HG02623 (cell line): ENCODE measurements at regions not wholly inside any gene's neighbourhood (a gene's known extent, or its start where the extent isn't known, plus 50 kb on each side); places are given as distances from the start of the nearest gene placed in this dataset.
"Not testable (repeated sequence)": the region's sequence is repeated elsewhere in the genome, so short reads cannot be mapped to it uniquely, and the experiment has no call there.

Experiments used
- ATAC-seq: cut with Tn5 transposase; IDR thresholded peaks from one replicate; pipeline ENCODE4 v1.9.1; 2021; ENCODE audit warnings: moderate library complexity; ENCODE audit not compliant: unreplicated experiment

DNA sequence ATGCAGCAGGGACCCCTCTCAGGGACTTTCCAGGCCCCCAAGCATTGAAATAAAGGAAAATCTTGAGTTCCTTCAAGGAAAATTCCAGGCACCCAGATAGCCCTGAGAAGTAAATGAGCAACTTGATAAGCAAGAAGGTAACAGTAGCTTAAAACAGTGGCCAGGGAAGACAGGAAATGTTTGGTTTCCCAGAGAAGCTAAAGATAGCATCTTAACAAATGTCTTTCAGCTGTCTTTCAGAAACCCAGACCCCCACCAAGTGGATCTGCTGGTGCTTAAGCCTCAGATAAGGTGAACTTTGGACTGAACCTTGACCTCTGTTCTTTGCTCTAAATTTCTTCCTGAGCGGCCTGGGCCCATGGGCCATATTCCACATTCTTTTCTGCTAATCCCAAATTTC is 117.8 kb upstream of the CST7 start:
- ATAC-seq: no peak

DNA sequence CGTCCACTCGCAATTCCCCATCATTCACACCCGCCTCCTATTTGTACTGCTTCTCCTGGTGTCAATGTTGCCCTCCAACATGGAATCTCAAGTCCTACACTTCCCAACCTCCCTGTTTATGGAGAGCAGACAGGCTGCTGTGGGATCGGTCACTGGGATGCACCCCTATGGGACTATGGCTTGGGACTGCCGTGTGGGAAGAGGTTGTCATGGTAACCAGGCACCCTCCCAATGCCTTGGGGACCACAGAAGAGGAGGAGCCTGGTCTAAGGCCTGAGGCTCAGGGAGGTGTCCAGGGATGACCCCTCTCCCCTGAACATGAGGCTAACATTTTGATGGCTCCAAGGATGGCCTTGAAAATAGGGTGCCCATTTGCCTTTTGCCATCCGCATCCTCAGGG is 116.6 kb upstream of the CST7 start:
- ATAC-seq: no peak

DNA sequence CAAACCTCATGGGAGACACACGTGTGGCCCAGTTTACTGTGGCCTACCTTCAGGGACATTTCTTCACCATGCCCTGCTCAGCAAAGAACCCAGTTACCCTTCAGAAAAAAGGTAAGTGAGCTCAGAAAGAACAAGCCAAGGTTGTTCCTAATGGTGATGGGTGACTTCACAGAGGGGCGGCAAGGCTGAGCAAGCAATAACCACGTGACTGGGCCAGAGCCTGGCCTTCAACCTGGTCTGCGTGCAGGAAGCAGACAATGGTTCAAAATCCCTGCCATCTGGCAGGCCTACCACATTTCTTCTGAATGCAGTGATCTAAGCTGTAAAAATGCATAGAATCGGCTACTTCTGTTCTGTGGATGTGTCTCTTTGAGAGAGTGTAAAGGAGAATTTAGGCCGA is 115.5 kb upstream of the CST7 start:
- ATAC-seq: no peak

DNA sequence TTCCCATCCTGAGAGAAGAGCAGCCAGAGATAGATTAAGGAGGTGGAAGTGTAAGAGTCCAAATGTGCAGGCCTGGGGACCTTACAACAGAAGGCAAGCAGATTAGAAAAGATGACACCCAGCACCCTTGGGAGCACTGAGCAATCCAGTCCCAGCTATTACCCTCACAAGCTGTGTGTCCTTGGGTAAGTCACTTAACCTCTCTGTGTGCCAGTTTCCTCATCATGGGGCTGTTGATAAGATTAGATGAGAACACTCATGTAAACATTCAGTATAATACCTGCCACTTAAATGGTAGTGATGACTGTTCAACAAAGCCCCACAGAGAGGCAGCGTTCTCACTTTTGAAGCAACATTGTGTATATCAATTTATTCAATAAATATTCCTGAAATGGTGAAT is 114.8 kb upstream of the CST7 start:
- ATAC-seq: no peak

DNA sequence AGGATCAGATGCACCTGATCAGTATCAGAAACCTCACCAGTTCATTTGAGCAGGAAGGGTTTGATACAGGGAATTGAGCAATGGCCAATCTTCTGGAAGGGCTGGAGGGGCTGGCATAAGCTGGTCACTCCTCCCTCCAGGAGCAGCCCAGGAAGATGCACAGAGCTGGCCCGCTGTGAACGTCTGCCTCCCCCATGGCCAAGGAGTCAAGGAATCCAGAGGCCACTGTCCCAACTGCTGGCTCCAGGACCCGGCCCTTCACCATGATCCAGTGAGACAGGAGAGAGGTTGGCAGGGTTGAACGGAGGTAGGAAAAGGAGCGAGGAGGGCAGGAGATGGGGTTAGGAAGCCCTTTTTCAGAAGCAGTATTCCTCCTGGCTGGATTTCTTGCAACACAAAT is 113.9 kb upstream of the CST7 start:
- ATAC-seq: no peak

DNA sequence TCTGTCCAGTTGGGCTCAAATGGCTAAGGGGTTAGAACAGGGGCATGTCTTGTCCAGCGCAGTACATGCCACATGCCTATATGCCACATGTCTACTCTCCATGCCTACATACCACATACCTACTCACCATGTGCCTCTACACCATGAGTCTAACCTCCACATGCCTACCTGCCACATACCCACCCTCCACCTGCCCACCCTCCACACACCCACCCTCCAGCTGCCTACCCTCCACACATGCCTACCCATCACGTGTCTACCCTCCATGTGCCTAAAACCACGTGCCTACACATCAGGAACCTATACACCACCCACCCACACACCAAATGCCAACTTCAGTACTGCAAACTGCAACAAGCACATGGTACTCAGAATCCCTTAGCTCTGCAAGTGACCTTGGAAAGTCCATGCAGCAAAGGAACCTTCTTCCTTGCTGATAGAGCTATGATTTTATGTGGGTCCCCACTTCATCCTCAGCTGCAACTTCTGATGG is 113.0 kb upstream of the CST7 start:
- no peak for ATAC-seq

DNA sequence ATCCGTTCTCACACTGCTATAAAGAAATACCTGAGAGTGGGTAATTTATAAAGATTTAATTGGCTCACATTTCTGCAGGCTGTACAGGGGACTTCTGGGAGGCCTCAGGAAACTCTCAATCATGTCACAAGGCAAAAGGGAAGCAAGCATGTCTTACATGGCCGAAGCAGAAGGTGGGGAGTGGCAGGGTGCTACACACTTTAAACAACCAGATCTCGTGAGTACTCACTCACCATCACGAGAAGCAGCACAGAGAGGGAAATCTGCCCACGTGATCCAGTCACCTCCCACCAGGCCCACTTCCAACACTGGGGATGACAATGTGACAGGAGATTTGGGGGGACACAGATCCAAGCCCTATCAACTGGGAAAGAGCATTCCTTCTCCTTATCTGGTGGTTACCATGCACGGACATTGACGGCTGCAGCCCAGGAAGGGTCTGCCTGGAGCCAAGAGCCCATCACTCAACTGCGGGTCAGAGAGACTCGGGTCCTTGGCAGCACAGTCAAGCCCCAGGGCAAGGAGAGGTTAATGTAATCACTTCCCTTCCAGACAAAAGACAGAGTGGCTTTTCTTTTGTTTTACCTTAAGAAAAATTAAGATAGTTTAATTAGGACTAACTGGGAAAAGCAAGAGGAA is 112.3 kb upstream of the CST7 start:
- no peak for ATAC-seq

DNA sequence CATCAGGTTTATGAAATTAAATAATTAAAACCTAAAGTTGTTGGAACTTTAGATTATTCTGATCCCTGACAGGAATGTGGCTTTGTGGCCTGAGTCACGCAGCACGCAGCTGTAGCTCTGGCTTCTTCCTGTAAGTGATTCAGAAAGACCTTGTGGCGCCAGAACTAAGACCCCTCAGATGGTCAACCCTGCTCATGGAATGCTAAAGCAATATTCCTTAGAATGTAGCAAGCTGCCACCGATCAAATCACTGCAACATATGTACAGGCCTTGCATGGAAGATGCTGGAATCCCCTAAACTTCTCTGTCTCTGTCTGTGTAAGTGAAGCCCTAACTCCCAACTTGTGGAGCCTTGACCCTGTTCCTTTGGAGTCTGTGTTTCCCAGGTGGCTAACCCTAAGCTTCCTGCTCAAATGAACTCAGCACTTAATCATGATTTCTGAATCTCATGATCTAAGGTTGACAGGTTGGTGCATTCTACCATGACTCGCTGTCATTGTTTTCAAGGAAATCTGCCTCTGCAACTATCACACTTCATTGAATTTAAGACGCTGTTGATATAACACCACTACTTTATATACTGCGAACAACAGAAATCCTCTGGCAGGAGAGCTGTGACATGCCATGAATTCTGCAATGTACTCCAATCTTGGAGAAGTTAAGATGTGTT is 111.2 kb upstream of the CST7 start:
- no peak for ATAC-seq

DNA sequence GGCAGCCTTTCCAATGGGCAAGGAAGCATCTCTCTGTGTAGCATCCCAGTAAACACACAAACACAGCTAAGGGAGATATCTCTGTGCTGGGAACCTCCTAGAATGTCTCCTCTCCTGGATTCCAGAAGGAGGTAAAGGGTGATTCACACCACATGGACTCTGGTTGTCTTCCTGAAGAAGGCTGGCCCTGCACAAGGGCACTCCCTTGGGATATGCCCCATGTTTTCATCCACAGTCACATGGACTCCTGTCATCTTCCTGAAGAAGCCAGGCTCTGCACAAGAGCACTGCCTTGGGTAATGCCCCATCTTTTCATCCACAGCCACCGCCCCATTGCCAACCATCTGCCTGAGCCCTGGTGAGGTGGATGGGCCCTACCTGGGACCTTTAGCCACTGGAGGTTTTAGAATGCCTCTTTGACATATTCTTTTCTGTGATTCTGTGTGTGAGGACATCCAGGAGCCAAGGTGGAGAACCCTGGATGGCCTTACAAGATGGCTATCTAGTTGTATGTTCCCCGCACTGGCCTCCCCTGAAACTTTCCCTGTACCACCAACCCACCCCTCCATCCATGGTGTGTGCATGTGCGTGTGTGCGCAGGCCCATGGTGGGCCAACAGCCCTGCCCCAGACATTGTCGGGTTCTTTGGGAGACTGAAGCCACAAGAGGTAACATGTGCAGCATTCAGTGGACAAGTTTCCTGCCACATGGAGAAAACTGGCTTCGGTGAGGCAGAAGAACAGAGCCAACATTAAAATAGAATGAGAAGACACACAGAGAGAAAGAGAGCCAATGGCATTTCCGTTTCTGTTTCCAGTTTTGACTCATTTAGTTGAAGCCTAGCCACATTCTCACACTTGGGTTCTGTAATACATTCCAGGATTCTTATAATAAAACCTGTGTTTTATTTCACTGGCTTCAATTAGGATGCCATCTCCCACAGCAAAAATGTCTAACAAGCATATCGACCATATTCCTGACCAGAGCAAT is 110.2 kb upstream of the CST7 start:
- ATAC-seq: no peak

DNA sequence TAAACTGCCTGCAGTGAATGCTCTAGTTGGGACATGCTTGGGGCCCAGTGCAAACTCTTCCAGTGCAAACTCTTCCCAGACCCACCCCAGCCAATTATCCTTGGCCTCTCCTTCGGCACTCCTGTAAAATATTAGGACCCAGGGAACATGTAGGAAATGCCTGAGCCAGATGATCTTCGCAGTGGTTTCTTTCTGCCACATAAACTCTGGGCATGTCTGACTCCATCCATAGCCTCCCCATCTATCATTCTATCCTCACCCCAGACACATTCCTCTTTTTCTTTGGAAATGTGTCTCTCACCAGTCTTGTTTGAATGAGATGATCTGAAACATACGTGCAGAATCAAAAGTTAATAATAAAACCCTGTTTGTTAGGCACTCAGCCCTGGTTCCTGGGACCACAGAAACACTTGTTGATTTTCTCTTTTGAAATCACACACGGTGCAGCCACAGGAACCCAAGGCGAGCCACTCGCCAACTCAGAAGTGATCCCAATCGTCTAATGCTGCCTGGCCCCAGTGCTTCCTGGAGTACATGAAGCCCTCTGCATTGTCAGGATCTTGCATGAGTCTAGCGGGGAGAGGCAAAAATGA is 108.9 kb upstream of the CST7 start:
- no peak for ATAC-seq

DNA sequence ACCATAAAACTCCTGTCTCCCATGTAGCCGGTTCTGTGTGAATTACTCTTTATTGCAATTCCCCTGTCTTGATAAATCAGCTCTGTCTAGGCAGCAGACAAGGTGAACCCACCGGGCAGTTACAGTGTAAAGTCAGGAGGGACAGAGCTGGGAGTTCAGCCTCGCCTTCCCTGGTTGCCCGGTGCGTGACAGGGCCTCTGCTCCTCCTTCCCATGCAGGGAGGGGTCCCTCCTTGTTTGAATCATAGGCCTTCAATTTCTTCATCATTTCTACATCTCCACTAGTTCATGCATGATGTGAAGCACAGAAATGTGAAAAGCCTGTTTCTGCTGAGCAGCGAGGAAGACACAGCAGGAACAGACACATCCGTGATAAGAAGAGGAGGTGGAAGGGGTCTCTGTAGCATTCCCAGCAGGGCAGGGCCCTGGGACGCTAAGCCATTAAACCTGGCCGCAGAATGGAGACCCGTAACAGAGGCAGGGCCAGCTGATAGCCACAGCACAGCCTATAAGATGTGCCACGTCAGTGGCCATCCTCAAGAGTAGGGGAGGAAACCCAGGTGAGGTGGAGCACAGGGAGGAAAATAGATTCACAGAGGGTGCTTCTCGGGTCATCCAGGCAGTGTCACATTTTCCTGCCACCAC is 106.7 kb upstream of the CST7 start:
- ATAC-seq: no peak

DNA sequence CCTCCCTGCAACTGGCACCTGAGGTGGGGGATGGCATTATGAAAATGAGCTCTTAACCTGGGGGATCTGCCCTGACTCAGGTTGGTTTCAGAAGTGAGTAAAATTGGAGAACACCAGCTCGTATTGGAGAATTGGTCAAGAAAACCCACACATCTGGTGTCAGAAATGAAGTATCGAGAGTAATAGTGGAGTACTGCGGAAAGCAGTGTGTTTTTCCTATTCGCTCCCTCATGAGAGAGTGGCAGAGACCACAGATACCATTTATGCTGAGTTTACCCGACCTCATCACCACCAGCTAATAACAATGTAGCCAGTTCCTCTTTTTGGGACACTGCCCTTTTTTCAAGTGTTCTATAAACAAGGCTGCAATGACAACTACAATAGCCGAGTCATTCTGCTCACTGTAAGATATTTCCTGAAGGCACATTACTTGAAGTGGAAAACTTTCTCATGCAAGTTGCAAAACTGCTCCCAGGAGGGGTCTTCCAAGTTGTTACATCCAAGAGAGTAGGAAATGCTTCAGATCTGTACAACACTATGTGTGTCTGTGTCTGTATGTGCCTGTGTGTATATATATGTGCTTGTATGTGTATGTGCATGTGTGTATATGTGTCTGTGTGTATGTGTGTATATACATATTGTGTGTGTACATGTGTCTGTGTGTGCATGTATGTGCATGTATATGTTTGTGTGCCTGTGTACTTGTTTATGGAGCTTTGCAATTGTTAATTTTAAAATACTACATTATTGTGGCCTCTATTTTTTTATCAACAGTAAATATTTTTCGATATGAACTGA is 106.0 kb upstream of the CST7 start:
- ATAC-seq: peak; percentile 92

DNA sequence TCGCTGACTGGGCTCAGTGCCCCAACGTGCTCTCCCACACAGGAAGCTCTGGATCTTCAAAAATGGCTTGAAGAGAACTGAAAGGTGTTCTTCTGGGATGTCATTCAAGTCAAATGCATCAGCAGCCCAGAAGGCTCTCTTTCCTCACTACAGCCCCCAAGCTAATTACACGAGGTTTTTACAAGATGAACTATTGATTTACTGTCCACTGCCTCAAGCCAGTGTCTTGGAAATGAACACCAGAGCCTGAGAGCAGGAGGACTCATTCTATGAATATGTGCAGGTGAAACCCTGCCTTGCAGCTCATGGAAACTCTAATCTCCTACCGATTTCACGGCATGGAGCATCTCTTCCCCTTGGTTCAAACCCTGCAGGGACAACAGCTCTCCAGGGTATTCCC is 98.9 kb upstream of the CST7 start:
- ATAC-seq: no peak

DNA sequence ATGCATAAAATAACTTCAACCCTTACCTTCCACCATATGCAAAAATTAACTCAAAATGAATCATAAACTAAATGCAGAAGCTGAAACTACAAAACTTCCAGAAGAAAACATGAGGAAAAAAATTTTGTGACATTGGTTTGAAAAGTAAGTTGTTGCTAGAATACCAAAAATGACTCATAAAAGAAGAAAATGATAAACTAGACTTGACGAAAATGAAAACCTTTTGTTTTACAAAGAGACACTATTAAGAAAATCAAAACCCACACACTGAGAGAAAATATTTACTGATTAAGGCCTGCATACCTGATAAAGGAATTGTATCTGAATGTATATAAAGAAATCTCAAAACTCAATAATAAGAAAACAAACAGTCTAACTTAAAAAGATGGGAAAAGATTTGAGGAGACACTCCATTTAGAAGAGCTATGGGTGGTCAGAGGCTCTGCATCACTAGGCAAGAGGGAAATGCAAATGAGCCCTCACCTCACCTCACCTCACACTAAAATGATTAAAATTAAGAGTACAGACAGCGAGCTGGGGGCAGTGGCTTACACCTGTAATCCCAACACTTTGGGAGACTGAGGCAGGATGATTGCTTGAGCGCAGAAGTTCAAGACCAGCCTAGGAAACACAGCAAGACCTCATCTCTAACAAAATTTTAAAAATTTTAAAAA is 97.6 kb upstream of the CST7 start:
- peak; percentile 55 for ATAC-seq

DNA sequence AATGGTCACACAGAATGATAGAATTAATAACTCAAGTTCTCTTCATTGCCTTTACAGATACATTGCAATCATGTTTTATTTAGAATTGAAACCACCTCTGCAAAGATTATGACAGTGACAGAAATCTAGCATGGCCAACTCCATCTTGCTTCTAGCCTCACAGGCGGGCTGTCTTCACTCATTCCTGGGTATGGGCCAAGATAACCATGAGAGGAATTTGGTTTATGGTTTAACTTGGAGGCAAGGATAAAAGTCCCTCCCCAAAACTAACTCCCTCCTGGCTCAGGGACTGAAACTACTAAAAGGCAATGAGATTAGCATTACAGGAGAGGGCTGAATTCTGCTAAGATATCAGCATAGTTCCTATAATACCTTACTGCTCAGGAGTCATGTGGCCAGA is 95.2 kb upstream of the CST7 start:
- ATAC-seq: no peak

DNA sequence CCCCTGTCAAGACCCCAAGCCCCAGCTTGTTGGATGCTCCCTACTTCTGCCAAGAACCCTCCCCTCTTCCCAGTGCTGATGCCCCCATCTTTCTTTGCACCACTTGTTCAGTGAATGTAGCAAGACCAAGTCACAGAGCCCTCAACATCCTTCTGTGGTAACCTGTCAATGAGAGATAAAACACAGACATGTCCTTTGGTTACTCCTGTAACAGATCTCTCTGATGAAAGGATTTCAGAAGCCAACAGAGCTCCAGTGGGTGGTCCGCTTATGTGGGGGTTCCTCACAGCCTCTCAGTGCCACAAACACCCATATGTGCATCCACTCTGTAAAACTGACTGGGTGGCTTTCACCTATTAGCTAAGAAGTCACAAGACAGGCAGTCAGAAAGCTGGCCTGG is 93.2 kb upstream of the CST7 start:
- no peak for ATAC-seq

DNA sequence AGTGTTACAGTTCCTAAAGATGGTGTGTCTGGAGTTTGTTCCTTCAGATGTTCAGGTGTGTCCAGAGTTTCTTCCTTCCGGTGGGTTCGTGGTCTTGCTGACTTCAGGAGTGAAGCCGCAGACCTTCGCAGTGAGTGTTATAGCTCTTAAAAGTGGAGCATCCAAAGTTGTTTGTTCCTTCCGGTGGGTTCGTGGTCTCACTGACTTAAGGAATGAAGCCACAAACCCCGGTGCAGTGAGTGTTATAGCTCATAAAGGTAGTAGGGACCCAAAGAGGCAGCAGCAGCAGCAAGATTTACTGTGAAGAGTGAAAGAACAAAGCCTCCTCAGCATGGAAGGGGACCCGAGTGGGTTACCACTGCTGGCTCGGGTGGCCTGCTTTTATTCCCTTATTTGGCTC is 90.6 kb upstream of the CST7 start:
- ATAC-seq: not testable (repeated sequence)

DNA sequence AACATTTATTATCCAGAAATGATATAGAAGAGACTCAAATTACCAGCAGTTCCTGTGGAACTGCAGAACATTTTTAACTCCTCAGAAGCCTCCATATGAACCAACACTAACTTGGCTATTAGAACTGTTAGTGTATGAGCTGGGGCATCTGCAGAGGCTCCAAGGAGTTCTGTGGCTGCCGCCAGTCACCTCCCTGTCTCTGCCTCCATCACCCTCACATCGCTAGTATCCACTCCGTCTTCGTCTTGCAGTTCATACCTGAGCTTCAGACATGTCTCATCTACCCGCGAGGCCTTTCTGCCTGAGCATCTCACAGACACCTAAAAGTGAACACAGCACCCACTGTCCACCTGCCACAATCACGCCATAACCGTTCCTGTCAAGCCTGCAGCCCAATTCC is 89.5 kb upstream of the CST7 start:
- no peak for ATAC-seq

DNA sequence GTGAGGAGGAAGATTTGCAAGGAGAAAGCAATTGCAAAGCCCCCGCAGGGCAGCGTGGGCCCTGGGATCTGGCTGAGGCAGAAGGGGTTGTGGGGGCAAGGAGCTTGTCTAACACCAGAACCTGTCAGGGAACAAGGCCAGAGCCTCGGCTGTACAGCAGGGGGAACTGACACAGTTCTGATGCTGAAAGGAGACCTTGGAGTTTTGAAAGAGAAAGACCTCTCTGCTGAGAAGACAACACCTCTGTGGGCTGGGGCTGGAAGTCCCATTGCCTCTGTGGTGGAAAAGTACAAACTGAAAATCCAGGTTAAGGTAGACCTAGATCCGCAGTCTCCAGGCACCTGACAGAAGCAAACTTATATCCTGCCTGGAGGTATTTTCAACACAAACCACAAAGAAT is 86.9 kb upstream of the CST7 start:
- no peak for ATAC-seq
